Activated CD8-positive, alpha-beta T cell treated with anti-CD3 and anti-CD28 coated beads for 36 hours (primary cell): ENCODE measurements at regions not wholly inside any gene's neighbourhood (a gene's known extent, or its start where the extent isn't known, plus 50 kb on each side); places are given as distances from the start of the nearest gene placed in this dataset.

Experiments
- ATAC-seq: fragments of 200-7000 bp; cut with Tn5 transposase; one replicate; pipeline ENCODE4 v1.10.0; 2021; ENCODE audit warnings: mild to moderate bottlenecking, moderate library complexity
- CTCF ChIA-PET: fragments of 350-600 bp; sonication (Branson Sonifier 250); formaldehyde crosslinking; loops from one replicate; lab custom pipeline; 2021; ENCODE audit warnings: antibody characterized with exemption; lab: Charles Lee
- POLR2A ChIA-PET: fragments of 350-600 bp; sonication (Branson Sonifier 250); formaldehyde crosslinking; loops from one replicate; lab custom pipeline; 2021; ENCODE audit warnings: antibody characterized with exemption; lab: Charles Lee
- DNase-seq: peaks from one replicate; pipeline ENCODE4 v3.0.0-alpha.2; 2020
- H3K27ac Mint-ChIP-seq: one replicate; pipeline ENCODE4 v1.8.0; 2021; ENCODE audit warnings: mild to moderate bottlenecking, mixed read lengths
- H3K27me3 Mint-ChIP-seq: one replicate; pipeline ENCODE4 v1.8.0; 2021; ENCODE audit warnings: mixed read lengths
- H3K36me3 Mint-ChIP-seq: one replicate; pipeline ENCODE4 v1.8.0; 2021; ENCODE audit warnings: low read depth, mixed read lengths
- H3K4me1 Mint-ChIP-seq: one replicate; pipeline ENCODE4 v1.8.0; 2021; ENCODE audit warnings: low read depth, mixed read lengths
- H3K4me3 Mint-ChIP-seq: one replicate; pipeline ENCODE4 v1.8.0; 2021; ENCODE audit warnings: mild to moderate bottlenecking, moderate library complexity, mixed read lengths
- H3K9me3 Mint-ChIP-seq: one replicate; pipeline ENCODE4 v1.8.0; 2021; ENCODE audit warnings: mixed read lengths
- intact Hi-C: fragments of 100-400 bp; cut with micrococcal nuclease; formaldehyde crosslinking; loops from one replicate; pipeline ENCODE4 v1.10.0; 2022
- TF ChIP-seq, protein P1 (sequence below): fragments of 200-600 bp; IDR thresholded peaks from one replicate; pipeline ENCODE4 v1.8.0; 2022; ENCODE audit warnings: antibody characterized with exemption, mild to moderate bottlenecking

DNA sequence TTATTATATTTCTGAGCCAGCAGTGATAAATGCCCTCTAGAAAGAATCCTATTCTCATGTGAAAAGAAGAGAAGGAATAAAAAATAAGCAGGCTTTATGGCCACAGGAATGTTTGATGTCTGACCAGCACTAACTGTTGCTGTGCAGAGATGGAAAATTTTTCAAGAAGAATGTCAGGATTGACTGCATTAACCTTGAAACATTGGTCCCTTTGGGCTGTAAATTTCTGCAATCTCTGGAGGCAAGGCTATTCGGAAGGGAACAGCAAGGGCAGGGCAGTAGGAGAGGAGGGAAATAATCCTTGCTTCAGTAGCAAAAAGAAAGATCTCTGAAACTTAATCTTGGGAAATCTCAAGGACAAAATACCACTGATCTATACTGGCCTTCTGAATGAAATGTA lies 415.2 kb downstream of the DNAH5 start:
- Mint-ChIP-seq H3K27me3 (no peaks in the 10 kb centered on the region), H3K4me1 (no peaks in the 10 kb centered on the region), H3K4me3 (no peak overlapping the region), H3K36me3 (no peaks in the 10 kb centered on the region), H3K9me3 (no peaks in the 10 kb centered on the region), H3K27ac (no peak overlapping the region)
- ChIA-PET POLR2A (no interaction called here), CTCF (no interaction called here)
- intact Hi-C loops = no loop called here
- TF ChIP-seq, protein P1, sequence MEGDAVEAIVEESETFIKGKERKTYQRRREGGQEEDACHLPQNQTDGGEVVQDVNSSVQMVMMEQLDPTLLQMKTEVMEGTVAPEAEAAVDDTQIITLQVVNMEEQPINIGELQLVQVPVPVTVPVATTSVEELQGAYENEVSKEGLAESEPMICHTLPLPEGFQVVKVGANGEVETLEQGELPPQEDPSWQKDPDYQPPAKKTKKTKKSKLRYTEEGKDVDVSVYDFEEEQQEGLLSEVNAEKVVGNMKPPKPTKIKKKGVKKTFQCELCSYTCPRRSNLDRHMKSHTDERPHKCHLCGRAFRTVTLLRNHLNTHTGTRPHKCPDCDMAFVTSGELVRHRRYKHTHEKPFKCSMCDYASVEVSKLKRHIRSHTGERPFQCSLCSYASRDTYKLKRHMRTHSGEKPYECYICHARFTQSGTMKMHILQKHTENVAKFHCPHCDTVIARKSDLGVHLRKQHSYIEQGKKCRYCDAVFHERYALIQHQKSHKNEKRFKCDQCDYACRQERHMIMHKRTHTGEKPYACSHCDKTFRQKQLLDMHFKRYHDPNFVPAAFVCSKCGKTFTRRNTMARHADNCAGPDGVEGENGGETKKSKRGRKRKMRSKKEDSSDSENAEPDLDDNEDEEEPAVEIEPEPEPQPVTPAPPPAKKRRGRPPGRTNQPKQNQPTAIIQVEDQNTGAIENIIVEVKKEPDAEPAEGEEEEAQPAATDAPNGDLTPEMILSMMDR = no peak
- DNase-seq (no peak), ATAC-seq (no peak)

DNA sequence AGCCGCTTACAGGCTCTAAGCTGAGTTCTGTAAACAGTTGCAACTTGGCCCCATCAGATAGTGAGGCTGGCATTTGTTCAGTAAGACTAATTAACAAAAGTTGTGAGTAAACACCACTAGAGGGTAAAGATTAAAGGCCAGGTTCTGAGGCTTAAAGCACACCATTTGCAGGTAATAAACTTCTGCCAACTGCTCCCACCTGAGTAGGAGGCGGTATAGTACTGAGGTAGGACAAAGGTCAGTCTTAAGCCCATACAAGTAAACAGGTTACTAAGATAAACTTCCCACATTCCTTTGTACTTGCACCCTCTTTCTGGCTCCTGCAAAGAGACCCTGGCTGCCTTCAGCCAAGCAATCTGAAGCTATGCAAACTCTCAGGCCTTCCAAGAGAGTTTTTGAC lies 419.6 kb downstream of the DNAH5 start:
- TF ChIP-seq, protein P1 = no peak
- H3K4me3 Mint-ChIP-seq = no peak overlapping the region
- no peaks in the 10 kb centered on the region for H3K36me3 Mint-ChIP-seq
- intact Hi-C loops = no loop called here
- H3K4me1 Mint-ChIP-seq = no peaks in the 10 kb centered on the region
- ATAC-seq (no peak), DNase-seq (no peak)
- ChIA-PET POLR2A (no interaction called here), CTCF (no interaction called here)
- no peaks in the 10 kb centered on the region for H3K9me3 Mint-ChIP-seq
- no peaks in the 10 kb centered on the region for H3K27me3 Mint-ChIP-seq
- no peak overlapping the region for H3K27ac Mint-ChIP-seq

DNA sequence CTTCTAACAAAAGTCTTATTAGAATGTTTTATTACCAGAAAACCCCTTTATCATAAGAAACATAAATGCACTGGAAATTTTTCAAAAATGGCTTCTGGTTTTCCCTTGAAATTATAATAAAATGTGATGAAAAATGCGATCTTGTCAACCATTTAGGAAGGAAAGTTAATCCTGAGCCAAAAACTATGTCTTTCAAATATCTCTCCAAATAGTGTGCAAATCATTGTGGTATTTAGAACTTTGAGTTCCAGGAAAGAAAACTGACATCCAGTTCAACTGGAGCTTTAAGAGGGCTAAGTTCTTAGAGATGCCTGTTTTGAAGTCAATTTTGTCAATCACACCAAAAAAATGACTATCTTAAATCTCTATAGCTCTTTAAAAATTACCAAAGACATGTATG lies 425.4 kb downstream of the DNAH5 start:
- ATAC-seq (no peak), DNase-seq (no peak)
- Mint-ChIP-seq H3K36me3 (no peaks in the 10 kb centered on the region), H3K9me3 (no peaks in the 10 kb centered on the region), H3K4me3 (no peak overlapping the region), H3K4me1 (no peaks in the 10 kb centered on the region), H3K27me3 (no peaks in the 10 kb centered on the region), H3K27ac (no peak overlapping the region)
- TF ChIP-seq, protein P1 = no peak
- POLR2A ChIA-PET = no interaction called here
- intact Hi-C loops = no loop called here
- CTCF ChIA-PET = no interaction called here

GRCh38 chr5:13516195-13516594 lies 428.3 kb downstream of the DNAH5 start:
- no peaks in the 10 kb centered on the region for H3K27me3 Mint-ChIP-seq
- H3K9me3 Mint-ChIP-seq = no peaks in the 10 kb centered on the region
- ChIA-PET POLR2A (no interaction called here), CTCF (no interaction called here)
- no peak for DNase-seq
- H3K4me1 Mint-ChIP-seq = no peaks in the 10 kb centered on the region
- ATAC-seq = no peak
- no peak overlapping the region for H3K27ac Mint-ChIP-seq
- intact Hi-C loops = no loop called here
- TF ChIP-seq, protein P1 = no peak
- no peaks in the 10 kb centered on the region for H3K36me3 Mint-ChIP-seq
- no peak overlapping the region for H3K4me3 Mint-ChIP-seq

- POLR2A ChIA-PET = no interaction called here
- DNase-seq = no peak
- no peak overlapping the region for H3K27ac Mint-ChIP-seq
Measured at GRCh38 chr5:13511442-13511841, 433.0 kb downstream of the DNAH5 start.

More at GRCh38 chr5:13511442-13511841, 433.0 kb downstream of the DNAH5 start:
- CTCF ChIA-PET = no interaction called here
- Mint-ChIP-seq H3K27me3 (no peaks in the 10 kb centered on the region), H3K4me1 (no peaks in the 10 kb centered on the region), H3K36me3 (no peaks in the 10 kb centered on the region), H3K4me3 (no peak overlapping the region), H3K9me3 (peaks cover 5% of the 10 kb centered on the region)
- intact Hi-C loops = no loop called here
- TF ChIP-seq, protein P1 = no peak
- no peak for ATAC-seq
